H9 (cell line): ENCODE measurements at regions not wholly inside any gene's neighbourhood (a gene's known extent, or its start where the extent isn't known, plus 50 kb on each side); places are given as distances from the start of the nearest gene placed in this dataset.

ENCODE experiments used
- DNase-seq: peaks from one replicate; pipeline ENCODE4 v3.0.0-alpha.2; 2017
- H2AFZ ChIP-seq: one replicate; pipeline ENCODE4 v1.6.1; 2013; ENCODE audit warnings: mild to moderate bottlenecking, low read length, control low read depth, moderate library complexity
- H2AK5ac ChIP-seq: 2 replicates; pipeline ENCODE4 v1.6.1; 2013; ENCODE audit warnings: low read length, control low read depth, mixed read lengths; ENCODE audit not compliant: insufficient read length
- H2BK120ac ChIP-seq: one replicate; pipeline ENCODE4 v1.6.1; 2013; ENCODE audit warnings: low read depth, mild to moderate bottlenecking, low read length, control low read depth, inconsistent platforms; ENCODE audit not compliant: poor library complexity, severe bottlenecking
- H2BK12ac ChIP-seq: 2 replicates; pipeline ENCODE4 v1.6.1; 2013; ENCODE audit warnings: low read length, control low read depth, mixed read lengths, low read depth; ENCODE audit not compliant: insufficient read length
- H2BK15ac ChIP-seq: 2 replicates; pipeline ENCODE4 v1.6.1; 2013; ENCODE audit warnings: low read depth, low read length, control low read depth
- H2BK20ac ChIP-seq: one replicate; pipeline ENCODE4 v1.6.1; 2013; ENCODE audit warnings: low read depth, mild to moderate bottlenecking, low read length, control low read depth, inconsistent platforms; ENCODE audit not compliant: poor library complexity, severe bottlenecking
- H2BK5ac ChIP-seq: 2 replicates; pipeline ENCODE4 v1.6.1; 2013; ENCODE audit warnings: low read length, control low read depth, mixed read lengths; ENCODE audit not compliant: insufficient read length
- H3K14ac ChIP-seq: 2 replicates; pipeline ENCODE4 v1.6.1; 2013; ENCODE audit warnings: low read length, control low read depth; ENCODE audit not compliant: insufficient read depth
- H3K18ac ChIP-seq: 2 replicates; pipeline ENCODE4 v1.6.1; 2013; ENCODE audit warnings: low read depth, mild to moderate bottlenecking, mixed read lengths, low read length, control low read depth; ENCODE audit not compliant: insufficient read length
- H3K23ac ChIP-seq: 2 replicates; pipeline ENCODE4 v1.6.1; 2013; ENCODE audit warnings: low read length, control low read depth, mixed read lengths, low read depth; ENCODE audit not compliant: insufficient read length
- H3K23me2 ChIP-seq: 2 replicates; pipeline ENCODE4 v1.6.1; 2013; ENCODE audit warnings: low read depth, mild to moderate bottlenecking, mixed read lengths, low read length, control low read depth; ENCODE audit not compliant: insufficient read length, poor library complexity, severe bottlenecking
- H3K27ac ChIP-seq: 2 replicates; pipeline ENCODE4 v1.5.1; 2013; ENCODE audit warnings: low read length, control low read depth, mixed read lengths, low read depth; ENCODE audit not compliant: insufficient read length
- H3K27me3 ChIP-seq: 2 replicates; pipeline ENCODE4 v1.6.1; 2013; ENCODE audit warnings: low read length, control low read depth, inconsistent platforms; ENCODE audit not compliant: insufficient read depth
- H3K4ac ChIP-seq: 2 replicates; pipeline ENCODE4 v1.6.1; 2013; ENCODE audit warnings: low read depth, mild to moderate bottlenecking, control low read depth, inconsistent platforms, low read length, moderate library complexity
- H3K4me1 ChIP-seq: 2 replicates; pipeline ENCODE4 v1.6.1; 2013; ENCODE audit warnings: low read length, control low read depth, inconsistent platforms; ENCODE audit not compliant: insufficient read depth
- H3K4me2 ChIP-seq: 2 replicates; pipeline ENCODE4 v1.6.1; 2013; ENCODE audit warnings: low read length, control low read depth, mixed read lengths; ENCODE audit not compliant: insufficient read length, insufficient read depth
- H3K56ac ChIP-seq: 2 replicates; pipeline ENCODE4 v1.6.1; 2013; ENCODE audit warnings: low read depth, mild to moderate bottlenecking, mixed read lengths, low read length, control low read depth; ENCODE audit not compliant: insufficient read length
- H3K79me1 ChIP-seq: 2 replicates; pipeline ENCODE4 v1.6.1; 2013; ENCODE audit warnings: low read depth, mild to moderate bottlenecking, moderate library complexity, low read length, control low read depth, inconsistent platforms; ENCODE audit not compliant: insufficient read depth, poor library complexity, severe bottlenecking
- H3K79me2 ChIP-seq: 2 replicates; pipeline ENCODE4 v1.6.1; 2013; ENCODE audit warnings: low read length, control low read depth, inconsistent platforms; ENCODE audit not compliant: insufficient read depth
- H3K9ac ChIP-seq: 2 replicates; pipeline ENCODE4 v1.6.1; 2013; ENCODE audit warnings: low read length, control low read depth, mixed read lengths; ENCODE audit not compliant: insufficient read length; ENCODE audit errors: extremely low read depth
- H3K9me3 ChIP-seq: one replicate; pipeline ENCODE4 v1.6.1; 2013; ENCODE audit warnings: low read depth, low read length, inconsistent platforms; ENCODE audit not compliant: control insufficient read depth
- H3T11ph ChIP-seq: one replicate; pipeline ENCODE4 v1.6.1; 2013; ENCODE audit warnings: mild to moderate bottlenecking, low read length, control low read depth, inconsistent platforms
- H4K20me1 ChIP-seq: one replicate; pipeline ENCODE4 v1.6.1; 2013; ENCODE audit not compliant: control insufficient read depth, insufficient read length, insufficient read depth
- H4K5ac ChIP-seq: 2 replicates; pipeline ENCODE4 v1.6.1; 2013; ENCODE audit warnings: low read depth, mild to moderate bottlenecking, mixed read lengths, low read length, control low read depth; ENCODE audit not compliant: insufficient read length
- H4K8ac ChIP-seq: replicated peaks from 2 replicates; pipeline ENCODE4 v1.6.1; 2013; ENCODE audit warnings: low read length, control low read depth, mixed read lengths, low read depth; ENCODE audit not compliant: insufficient read length
- H4K91ac ChIP-seq: 2 replicates; pipeline ENCODE4 v1.6.1; 2013; ENCODE audit warnings: low read depth, mild to moderate bottlenecking, moderate library complexity, mixed read lengths, low read length, control low read depth; ENCODE audit not compliant: insufficient read length
- H3K27ac Mint-ChIP-seq, 3 experiments: 2 replicates in 2 of 3; 3 replicates in 1 of 3; pipeline ENCODE4 v1.8.0; 2020 to 2021; ENCODE audit warnings: mixed read lengths in 3 of 3, mild to moderate bottlenecking in 1 of 3, moderate library complexity in 1 of 3
- H3K27me3 Mint-ChIP-seq: 2 replicates; pipeline ENCODE4 v1.8.0; 2021; ENCODE audit warnings: low read depth, mild to moderate bottlenecking, moderate library complexity, mixed read lengths
- H3K36me3 Mint-ChIP-seq, 3 experiments: 2 replicates in 2 of 3; 3 replicates in 1 of 3; pipeline ENCODE4 v1.8.0; 2020 to 2021; ENCODE audit warnings: low read depth in 3 of 3, mixed read lengths in 3 of 3; ENCODE audit not compliant: insufficient read depth in 1 of 3
- H3K4me1 Mint-ChIP-seq, 2 experiments: 2 replicates each; pipeline ENCODE4 v1.8.0; 2020; ENCODE audit warnings: mixed read lengths in 2 of 2
- H3K4me3 Mint-ChIP-seq, 2 experiments: 2 replicates in 1 of 2; 3 replicates in 1 of 2; pipeline ENCODE4 v1.8.0; 2020 to 2021; ENCODE audit warnings: mild to moderate bottlenecking in 2 of 2, mixed read lengths in 2 of 2, moderate library complexity in 1 of 2
- H3K9me3 Mint-ChIP-seq, 2 experiments: 2 replicates in 1 of 2; 3 replicates in 1 of 2; pipeline ENCODE4 v1.8.0; 2020; ENCODE audit warnings: mild to moderate bottlenecking in 2 of 2, mixed read lengths in 2 of 2, moderate library complexity in 1 of 2
- CTCF ChIP-seq: fragments of 200-600 bp; sonication (generic); conservative IDR thresholded peaks from 3 replicates; pipeline ENCODE4 v1.8.0; 2021; ENCODE audit warnings: antibody characterized with exemption, mild to moderate bottlenecking
- WGBS: extraction: QIAGEN DNeasy Blood & Tissue Kit; methylation state at CpG from one replicate; pipeline ENCODE4 v1.1.7; 2013; ENCODE audit warnings: missing lambda C conversion rate, low lambda C conversion rate, mixed read lengths; ENCODE audit not compliant: insufficient read length; ENCODE audit errors: extremely low coverage; 5-methylcytosine and 5-hydroxymethylcytosine counted together

- DNase-seq, result no peak
- no peak overlapping the region for H3K56ac ChIP-seq
- no peak overlapping the region for H4K5ac ChIP-seq
- no peak overlapping the region for H3K23ac ChIP-seq
- Mint-ChIP-seq H3K9me3 (no peaks in the 10 kb centered on the region), H3K27ac (no peak overlapping the region), H3K27me3 (no peaks in the 10 kb centered on the region; the same call in 1 of the 2 replicates), H3K4me1 (peaks cover 0 to 3% of the 10 kb centered on the region in 2 experiments; a peak in 1 of 4 replicates), H3K36me3 (no peaks in the 10 kb centered on the region), H3K4me3 (no peak overlapping the region)
- H3K79me1 ChIP-seq, result no peaks in the 10 kb centered on the region
- H3K79me2 ChIP-seq, result no peaks in the 10 kb centered on the region
- H2BK12ac ChIP-seq, result no peak overlapping the region
- no peak overlapping the region for H2AFZ ChIP-seq
- no peak overlapping the region for H3K4me2 ChIP-seq
- H2BK5ac ChIP-seq, result no peak overlapping the region
- no peaks in the 10 kb centered on the region for H3K9me3 ChIP-seq
- H4K8ac ChIP-seq, result no peak overlapping the region
- no peak overlapping the region for H3K9ac ChIP-seq
- no peak overlapping the region for H3K18ac ChIP-seq
- no peak overlapping the region for H2BK120ac ChIP-seq
- H2BK20ac ChIP-seq, result no peak overlapping the region
- H2BK15ac ChIP-seq, result no peak overlapping the region
- H4K20me1 ChIP-seq, result no peaks in the 10 kb centered on the region
- no peaks in the 10 kb centered on the region for H3K23me2 ChIP-seq
- no peak overlapping the region for H3K4ac ChIP-seq
- no peak overlapping the region for H2AK5ac ChIP-seq
- no peak overlapping the region for H3K14ac ChIP-seq
- no CpG with 5 or more reads among the region's 4 CpGs for WGBS
- H3K4me1 ChIP-seq, result no peaks in the 10 kb centered on the region
- TF ChIP-seq CTCF, result no peak
- H3K27me3 ChIP-seq, result no peaks in the 10 kb centered on the region
- no peak overlapping the region for H3T11ph ChIP-seq
- no peak overlapping the region for H4K91ac ChIP-seq
- no peak overlapping the region for H3K27ac ChIP-seq
These were observed 54.3 kb upstream of the CREB3L1 start for GRCh38 chr11:46223252-46223513.
